ENCODE measurements at regions not wholly inside any gene's neighbourhood (a gene's known extent, or its start where the extent isn't known, plus 50 kb on each side); places are given as distances from the start of the nearest gene placed in this dataset.

DNA sequence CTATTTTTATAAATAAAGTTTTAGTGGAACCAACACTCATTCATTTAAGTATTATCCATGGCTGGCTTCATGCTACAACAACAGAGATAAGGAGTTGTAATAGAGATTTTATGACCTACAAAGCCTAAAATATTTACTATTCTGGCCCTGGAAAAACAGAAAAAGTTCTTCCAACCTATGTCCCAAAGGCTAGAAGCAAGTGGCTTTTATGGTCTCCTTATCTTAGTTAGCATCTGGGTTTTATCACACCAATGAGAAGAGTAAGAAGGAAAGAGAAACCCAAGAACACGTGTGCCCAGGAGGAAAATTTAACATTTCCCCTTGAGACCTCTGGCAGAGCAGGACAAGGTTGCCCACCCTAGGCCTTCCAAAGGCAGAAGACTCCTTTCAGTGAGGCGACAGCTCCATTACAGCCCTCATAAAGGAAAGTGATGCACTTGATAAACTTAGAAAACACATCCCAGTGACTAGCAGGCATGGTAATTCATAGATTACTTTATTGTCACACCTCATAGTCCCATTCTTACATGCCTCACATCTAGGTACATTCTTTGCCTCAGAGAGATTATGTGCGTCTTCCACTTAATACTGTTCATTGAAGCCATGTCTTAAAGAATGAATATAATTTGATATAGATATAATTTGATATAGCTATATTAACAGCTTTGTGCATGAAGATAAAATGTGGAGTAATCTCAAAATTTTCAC lies 113.2 kb upstream of the ACP3 start:
- Histone ChIP-seq H3K27me3 (ENCODE audit: low read depth, low read length) (no peaks in the 10 kb centered on the region), H3K4me1 (ENCODE audit: low read length) (no peaks in the 10 kb centered on the region), H3K4me3 (ENCODE audit: low read length) (no peak overlapping the region), H3K9me3 (ENCODE audit: insufficient read depth, low read length) (no peaks in the 10 kb centered on the region), H3K79me2 (ENCODE audit: low read length) (no peaks in the 10 kb centered on the region), H4K20me1 (ENCODE audit: insufficient read depth, low read length) (no peaks in the 10 kb centered on the region), H3K4me2 (ENCODE audit: low read length) (no peak overlapping the region), H2AFZ (ENCODE audit: low read depth, low read length) (no peak overlapping the region), H3K27ac (ENCODE audit: low read length) (no peak overlapping the region), H3K36me3 (replicated peaks; ENCODE audit: low read depth, low read length) (no peaks in the 10 kb centered on the region), H3K9ac (ENCODE audit: low read length) (no peak overlapping the region)
- no peak for TF ChIP-seq EZH2phosphoT487 (IDR thresholded peaks at IDR 0.05; ENCODE audit: low read depth)
- TF ChIP-seq CTCF (IDR thresholded peaks at IDR 0.05; ENCODE audit: low read depth, low read length) = no peak

GRCh38 chr3:132205609-132206008 lies 111.6 kb upstream of the ACP3 start:
- Histone ChIP-seq H3K9ac (ENCODE audit: low read length) (no peak overlapping the region), H3K9me3 (ENCODE audit: insufficient read depth, low read length) (no peaks in the 10 kb centered on the region), H3K4me3 (ENCODE audit: low read length) (no peak overlapping the region), H3K36me3 (replicated peaks; ENCODE audit: low read depth, low read length) (no peaks in the 10 kb centered on the region), H4K20me1 (ENCODE audit: insufficient read depth, low read length) (no peaks in the 10 kb centered on the region), H3K4me1 (ENCODE audit: low read length) (no peaks in the 10 kb centered on the region), H3K79me2 (ENCODE audit: low read length) (no peaks in the 10 kb centered on the region), H3K4me2 (ENCODE audit: low read length) (no peak overlapping the region), H2AFZ (ENCODE audit: low read depth, low read length) (no peak overlapping the region), H3K27ac (ENCODE audit: low read length) (no peak overlapping the region), H3K27me3 (ENCODE audit: low read depth, low read length) (peaks cover 7% of the 10 kb centered on the region; the same call in 1 of the 2 replicates)
- no peak for TF ChIP-seq CTCF (IDR thresholded peaks at IDR 0.05; ENCODE audit: low read depth, low read length)
- TF ChIP-seq EZH2phosphoT487 (IDR thresholded peaks at IDR 0.05; ENCODE audit: low read depth) = no peak

GRCh38 chr3:132209855-132210254 lies 107.4 kb upstream of the ACP3 start:
- H3K4me1 ChIP-seq (ENCODE audit: low read length) = no peaks in the 10 kb centered on the region
- H4K20me1 ChIP-seq (ENCODE audit: insufficient read depth, low read length) = no peaks in the 10 kb centered on the region
- TF ChIP-seq CTCF (IDR thresholded peaks at IDR 0.05; ENCODE audit: low read depth, low read length) (no peak), EZH2phosphoT487 (IDR thresholded peaks at IDR 0.05; ENCODE audit: low read depth) (no peak)
- H2AFZ ChIP-seq (ENCODE audit: low read depth, low read length) = no peak overlapping the region
- H3K9me3 ChIP-seq (ENCODE audit: insufficient read depth, low read length) = no peaks in the 10 kb centered on the region
- no peaks in the 10 kb centered on the region for H3K79me2 ChIP-seq (ENCODE audit: low read length)
- H3K36me3 ChIP-seq (replicated peaks; ENCODE audit: low read depth, low read length) = no peaks in the 10 kb centered on the region
- H3K27me3 ChIP-seq (ENCODE audit: low read depth, low read length) = peaks cover 12% of the 10 kb centered on the region; the same call in 1 of the 2 replicates
- H3K27ac ChIP-seq (ENCODE audit: low read length) = no peak overlapping the region
- H3K4me3 ChIP-seq (ENCODE audit: low read length) = no peak overlapping the region
- no peak overlapping the region for H3K4me2 ChIP-seq (ENCODE audit: low read length)
- no peak overlapping the region for H3K9ac ChIP-seq (ENCODE audit: low read length)

GRCh38 chr3:132210476-132211346 lies 106.5 kb upstream of the ACP3 start:
- TF ChIP-seq EZH2phosphoT487 (IDR thresholded peaks at IDR 0.05; ENCODE audit: low read depth) = no peak
- TF ChIP-seq CTCF (IDR thresholded peaks at IDR 0.05; ENCODE audit: low read depth, low read length) = peak; percentile 77
- H3K9me3 ChIP-seq (ENCODE audit: insufficient read depth, low read length) = no peaks in the 10 kb centered on the region
- no peak overlapping the region for H3K4me3 ChIP-seq (ENCODE audit: low read length)
- H3K27ac ChIP-seq (ENCODE audit: low read length) = no peak overlapping the region
- no peaks in the 10 kb centered on the region for H3K36me3 ChIP-seq (replicated peaks; ENCODE audit: low read depth, low read length)
- peaks cover 12% of the 10 kb centered on the region; the same call in 1 of the 2 replicates for H3K27me3 ChIP-seq (ENCODE audit: low read depth, low read length)
- no peaks in the 10 kb centered on the region for H4K20me1 ChIP-seq (ENCODE audit: insufficient read depth, low read length)
- peak overlapping the region; percentile 33; the same call in 1 of the 2 replicates for H2AFZ ChIP-seq (ENCODE audit: low read depth, low read length)
- H3K4me2 ChIP-seq (ENCODE audit: low read length) = peak overlapping the region; percentile 6; the same call in 1 of the 2 replicates
- H3K4me1 ChIP-seq (ENCODE audit: low read length) = no peaks in the 10 kb centered on the region
- no peak overlapping the region for H3K9ac ChIP-seq (ENCODE audit: low read length)
- H3K79me2 ChIP-seq (ENCODE audit: low read length) = no peaks in the 10 kb centered on the region

All from OCI-LY3 (cell line).